GM19238 (cell line): ENCODE measurements at regions not wholly inside any gene's neighbourhood (a gene's known extent, or its start where the extent isn't known, plus 50 kb on each side); places are given as distances from the start of the nearest gene placed in this dataset.
"Not testable (repeated sequence)": the region's sequence is repeated elsewhere in the genome, so short reads cannot be mapped to it uniquely, and the experiment has no call there.

ENCODE experiments used
- DNase-seq: peaks from one replicate; pipeline ENCODE4 v3.0.0; 2011; ENCODE audit warnings: low spot score; ENCODE audit not compliant: insufficient read length

DNA sequence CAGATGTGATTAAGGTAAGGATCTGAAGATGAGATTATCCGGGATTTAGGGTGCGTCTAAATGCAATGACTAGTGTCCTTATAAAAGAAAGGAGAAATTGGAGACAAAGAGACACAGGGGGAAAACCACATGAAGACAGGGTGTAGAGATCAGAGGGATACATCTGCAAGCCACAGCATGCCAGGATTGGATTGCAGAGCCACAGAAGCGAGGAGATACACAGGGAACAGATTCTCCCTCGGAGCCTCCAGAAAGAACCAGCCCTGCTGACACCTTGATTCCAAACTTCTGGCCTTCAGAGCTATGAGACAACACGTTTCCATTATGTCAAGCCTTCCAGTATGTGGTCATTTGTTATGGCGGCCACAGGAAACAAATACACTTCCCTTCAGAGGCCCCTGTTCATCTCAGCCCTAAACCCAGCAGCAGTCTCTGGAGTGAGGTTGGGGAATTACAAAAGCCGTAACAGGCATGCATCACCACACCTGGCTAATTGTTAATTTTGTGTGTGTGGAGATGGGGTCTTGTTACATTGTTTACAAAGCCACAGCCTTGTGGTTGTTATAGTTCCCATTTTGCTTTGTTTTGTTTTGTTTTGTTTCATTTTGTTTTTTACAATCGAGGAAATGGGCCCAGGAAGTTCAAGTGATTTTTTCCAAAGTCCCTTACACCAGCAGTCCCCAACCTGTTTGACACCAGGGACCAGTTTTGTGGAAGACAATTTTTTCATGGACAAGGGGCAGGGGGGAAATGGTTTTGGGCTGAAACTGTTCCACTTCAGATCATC, 51.6 kb upstream of the LYRM9 start:
- peak; percentile 17 for DNase-seq

DNA sequence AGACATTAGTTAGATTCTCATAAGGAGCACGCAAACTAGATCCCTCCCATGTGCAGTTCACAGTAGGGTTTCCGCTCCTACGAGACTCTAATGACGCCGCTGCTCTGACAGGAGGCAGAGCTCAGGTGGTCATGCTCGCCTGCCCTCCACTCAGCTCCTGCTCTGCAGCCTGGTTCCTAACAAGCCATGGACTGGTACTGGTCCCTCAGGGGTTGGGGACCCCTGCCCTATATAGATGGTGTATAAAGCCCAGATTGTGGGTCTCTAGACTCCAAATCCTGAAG, 52.1 kb upstream of the LYRM9 start:
- no peak for DNase-seq

DNA sequence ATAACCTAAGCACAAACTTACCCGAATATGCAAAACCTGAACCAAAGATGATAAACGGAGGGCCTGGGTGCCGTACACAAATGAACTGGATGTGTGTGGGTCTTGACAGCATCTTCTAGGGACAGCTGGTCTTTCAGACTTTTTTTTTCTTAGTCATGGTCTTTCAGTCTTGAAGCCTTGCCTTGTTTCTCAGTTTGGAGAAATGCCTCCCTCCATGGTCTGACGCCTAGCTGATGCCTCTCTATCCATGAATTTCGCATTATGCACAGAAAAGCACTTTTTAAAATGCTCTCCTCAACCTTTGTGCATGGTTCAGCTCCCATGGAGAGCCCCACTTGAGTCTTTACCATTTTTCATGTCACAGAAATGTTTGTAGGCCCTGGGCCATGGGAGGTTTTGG, 52.8 kb upstream of the LYRM9 start:
- no peak for DNase-seq

DNA sequence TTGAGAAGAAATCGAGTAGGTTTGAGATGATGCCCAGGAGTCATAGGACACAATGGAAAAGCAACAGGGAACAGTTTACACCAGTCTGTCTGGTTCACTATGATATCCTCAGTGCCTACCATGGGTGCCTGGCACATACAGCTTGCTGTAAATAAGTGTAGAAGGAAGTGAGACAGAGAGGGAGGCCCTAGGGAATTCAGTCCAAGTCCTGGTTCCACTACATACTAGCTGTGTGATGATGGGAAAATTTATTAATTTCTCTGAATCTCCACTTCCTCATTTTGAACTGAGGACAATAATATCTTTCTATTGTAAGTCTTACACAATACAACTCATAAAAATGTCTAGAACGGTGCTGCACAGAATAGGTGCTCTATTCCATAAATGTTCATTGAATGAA, 53.3 kb upstream of the LYRM9 start:
- DNase-seq, result no peak

DNA sequence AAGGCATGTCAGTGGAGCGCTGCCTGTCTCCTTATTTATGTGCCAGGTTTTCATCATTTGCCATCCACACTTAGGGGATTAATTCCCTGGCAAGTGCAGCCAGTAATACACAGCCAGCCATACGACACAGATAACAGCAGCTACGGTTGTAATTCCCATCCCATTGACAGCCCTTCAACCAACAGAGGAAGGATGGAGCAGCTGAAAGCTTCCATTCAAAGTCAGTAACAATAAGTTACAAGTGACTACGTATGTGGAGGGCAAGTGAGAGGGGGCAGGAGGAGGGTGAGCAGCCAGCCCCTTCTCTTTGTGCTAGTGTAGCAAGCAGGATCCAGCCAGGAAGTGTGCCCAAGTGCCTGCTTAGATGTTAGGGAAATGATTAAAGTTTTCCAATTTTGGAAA, 53.8 kb upstream of the LYRM9 start:
- no peak for DNase-seq

DNA sequence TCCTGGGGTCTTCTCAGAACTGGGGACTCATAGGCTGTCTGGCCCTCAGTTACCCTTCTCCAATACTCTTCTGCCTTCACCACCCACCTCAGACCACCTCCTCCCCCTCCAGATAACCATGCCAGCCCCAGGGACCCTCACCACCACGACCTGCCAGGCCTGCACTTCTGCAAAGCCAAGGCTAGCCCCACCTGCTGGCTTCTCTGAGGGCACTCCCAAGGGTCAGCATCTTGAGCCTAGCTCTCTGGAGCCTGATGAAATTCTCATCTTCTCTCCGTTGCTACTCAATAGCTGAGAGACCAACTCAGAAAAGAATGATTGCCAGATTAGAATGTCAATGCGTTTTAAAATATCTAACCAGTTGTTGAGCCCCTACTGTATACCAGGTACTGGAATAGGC, 56.1 kb upstream of the LYRM9 start:
- DNase-seq, result no peak

DNA sequence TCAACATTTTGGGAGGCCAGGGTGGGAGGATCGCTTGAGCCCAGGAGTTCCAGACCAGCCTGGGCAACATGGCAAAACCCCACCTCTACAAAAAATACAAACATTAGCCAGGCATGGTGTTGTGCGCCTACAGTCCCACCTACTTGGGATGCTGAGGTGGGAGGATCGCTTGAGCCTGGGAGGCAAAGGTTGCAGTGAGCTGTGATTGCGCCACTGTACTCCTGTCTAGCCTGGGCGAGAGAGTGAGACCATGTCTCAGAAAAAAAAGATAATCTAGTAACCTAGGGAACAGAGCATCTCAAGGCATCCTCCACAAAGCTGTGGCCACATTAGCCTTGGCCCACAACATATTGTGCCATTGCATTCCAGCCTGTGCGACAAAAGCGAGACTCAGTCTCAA, 57.1 kb upstream of the LYRM9 start:
- DNase-seq, result not testable (repeated sequence)

DNA sequence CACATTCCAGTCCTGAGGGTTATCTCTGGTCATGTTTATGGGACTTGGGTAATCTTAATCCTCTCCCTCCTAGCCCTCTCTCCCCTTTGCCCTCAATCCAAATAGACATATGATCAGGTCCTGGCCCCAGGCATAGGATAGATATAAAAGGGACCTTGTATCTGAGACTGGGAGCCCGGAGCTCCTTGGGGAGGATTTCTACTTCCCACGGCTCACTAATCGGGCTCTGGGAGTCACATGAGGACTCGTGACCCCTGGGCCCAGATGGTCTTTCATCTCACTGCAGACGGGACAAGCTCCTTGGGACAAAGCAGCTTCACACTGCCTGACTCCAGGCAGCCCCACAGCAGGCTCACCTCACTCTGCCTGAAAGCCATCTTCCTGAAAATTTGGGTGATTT, 57.8 kb upstream of the LYRM9 start:
- no peak for DNase-seq

DNA sequence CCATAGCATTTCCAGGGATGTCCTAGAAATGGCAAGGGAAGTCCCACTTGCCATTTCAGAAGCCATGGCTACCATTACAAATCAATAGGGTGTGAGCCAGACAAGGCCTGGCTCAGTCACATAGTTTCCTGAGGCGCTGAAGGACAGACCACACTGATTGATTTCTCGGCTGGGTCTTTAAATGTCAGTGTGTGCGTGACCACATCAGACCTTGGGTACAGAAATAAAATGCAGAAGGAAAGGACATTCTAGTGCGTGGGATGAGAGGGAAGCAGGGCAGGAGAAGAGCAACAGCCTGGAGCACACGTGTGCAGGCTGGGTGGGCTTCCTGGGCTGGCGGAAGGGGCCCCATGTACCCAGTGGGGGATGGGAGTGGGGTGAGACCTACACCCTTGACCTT, 58.7 kb upstream of the LYRM9 start:
- DNase-seq, result no peak

DNA sequence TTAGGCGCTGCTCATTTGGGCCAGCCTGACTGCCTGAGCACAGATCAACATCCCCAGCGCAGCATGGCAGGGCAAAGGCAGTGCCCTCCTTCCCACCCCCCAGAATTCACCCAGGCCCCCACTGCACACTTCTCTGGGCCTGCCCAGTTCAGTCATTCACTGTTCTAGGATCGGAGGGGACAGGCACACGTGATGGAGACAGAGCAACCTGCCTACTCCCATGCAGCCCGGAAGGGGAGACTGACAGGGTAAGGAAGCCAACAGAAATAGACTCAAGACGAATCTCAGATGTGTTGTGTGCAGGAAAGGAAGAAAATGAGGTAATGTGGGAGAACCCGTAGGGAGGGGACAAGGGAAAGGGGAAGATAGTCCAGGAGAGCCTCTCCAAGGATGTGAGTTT, 59.2 kb upstream of the LYRM9 start:
- no peak for DNase-seq

DNA sequence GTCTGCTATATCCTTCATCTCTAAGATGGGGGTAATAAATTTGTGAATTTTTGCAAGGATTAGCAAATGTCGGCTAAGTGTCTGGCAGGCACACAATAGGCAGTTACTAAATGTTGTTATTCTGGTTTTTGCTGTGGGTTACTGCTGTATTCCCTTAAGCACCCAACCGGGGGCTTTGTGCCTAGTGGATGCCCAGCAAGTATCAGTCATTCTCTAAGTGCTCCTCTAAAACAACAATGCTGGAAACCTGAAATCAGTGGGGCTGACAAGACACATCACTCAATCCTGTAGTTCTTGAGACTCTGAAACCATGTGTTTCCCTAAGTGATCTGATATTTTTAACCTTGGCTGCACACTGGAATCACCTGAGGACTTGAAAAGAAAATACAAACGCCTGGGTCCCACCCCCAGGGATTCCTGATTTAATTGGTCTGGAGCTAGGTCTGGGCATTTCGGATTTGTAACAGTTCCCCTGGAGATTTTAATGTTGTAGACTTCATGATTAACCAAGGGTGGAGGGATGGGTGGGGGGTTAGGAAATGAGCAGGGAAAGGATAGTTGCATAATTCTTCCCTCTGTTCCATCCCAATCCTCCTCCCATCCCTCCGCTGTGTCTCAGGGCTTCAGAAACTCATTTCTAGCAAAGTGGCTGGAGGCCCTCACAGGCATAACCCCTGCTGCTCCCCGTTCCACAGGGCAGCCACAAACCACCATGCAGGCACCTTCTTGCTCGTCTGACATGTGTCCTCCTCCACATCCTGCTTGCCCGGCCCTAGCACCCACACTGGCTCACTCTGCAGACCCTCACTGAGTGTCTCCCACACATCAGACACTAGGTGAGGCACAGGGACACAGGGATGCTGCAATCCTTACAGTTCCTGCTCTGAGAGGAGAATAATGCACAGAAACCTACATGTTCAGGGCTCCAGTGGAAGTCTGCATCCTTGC, 61.7 kb upstream of the LYRM9 start:
- DNase-seq, result no peak

DNA sequence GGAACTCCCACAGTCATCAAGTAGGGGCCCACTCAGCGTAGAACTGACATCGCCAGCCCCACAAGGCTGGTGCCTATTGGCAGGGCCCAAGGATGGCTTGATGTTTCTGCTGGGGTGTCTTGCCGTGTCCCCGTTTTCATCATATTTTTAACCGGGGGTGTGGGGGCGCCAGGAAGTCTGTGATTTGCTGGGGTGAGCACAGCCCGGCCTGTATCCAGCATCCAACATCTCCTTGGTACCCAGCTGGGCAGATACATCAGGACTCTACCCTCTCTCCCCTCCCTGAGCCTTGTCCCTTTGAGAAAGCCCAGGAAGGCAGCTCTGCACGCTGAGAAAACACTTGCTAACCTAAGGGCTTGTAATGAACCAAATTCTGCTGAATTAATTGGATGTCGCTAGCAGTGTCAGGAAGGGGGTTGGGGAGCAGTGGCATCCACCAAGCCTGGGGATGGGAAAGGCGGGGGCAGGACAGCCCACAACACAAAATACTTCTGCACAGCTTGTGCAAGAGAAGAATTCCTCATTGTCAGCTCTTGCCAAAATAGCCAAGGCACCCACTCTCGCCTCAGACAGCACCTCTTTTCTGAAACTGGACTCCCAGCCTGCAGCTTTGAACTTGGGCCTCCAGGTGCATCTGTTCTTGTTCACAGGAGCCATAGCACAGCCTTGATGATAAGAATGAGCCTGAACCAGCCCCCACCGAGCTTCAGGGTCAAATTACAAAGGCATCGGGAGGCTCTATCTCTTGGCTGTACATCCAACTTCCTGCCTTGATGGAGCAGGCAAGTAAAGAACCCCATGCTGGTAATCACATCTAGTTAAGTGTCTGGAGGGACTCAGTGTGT, 63.7 kb upstream of the LYRM9 start:
- no peak for DNase-seq

DNA sequence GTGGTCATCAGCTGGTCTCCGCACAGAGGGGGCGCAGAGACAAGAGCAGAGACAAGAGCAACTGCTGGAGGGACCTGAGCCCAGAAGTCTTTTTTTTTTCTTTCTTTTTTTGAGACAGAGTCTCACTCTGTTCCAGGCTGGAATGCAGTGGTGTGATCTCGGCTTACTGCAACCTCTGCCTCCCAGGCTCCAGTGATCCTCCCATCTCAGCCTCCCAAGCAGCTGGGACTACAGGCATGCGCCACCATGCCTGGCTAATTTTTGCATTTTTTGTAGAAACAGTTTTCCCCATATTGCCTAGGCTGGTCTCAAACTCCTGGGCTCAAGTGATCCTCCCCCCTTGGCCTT, 64.3 kb upstream of the LYRM9 start:
- DNase-seq, result not testable (repeated sequence)

DNA sequence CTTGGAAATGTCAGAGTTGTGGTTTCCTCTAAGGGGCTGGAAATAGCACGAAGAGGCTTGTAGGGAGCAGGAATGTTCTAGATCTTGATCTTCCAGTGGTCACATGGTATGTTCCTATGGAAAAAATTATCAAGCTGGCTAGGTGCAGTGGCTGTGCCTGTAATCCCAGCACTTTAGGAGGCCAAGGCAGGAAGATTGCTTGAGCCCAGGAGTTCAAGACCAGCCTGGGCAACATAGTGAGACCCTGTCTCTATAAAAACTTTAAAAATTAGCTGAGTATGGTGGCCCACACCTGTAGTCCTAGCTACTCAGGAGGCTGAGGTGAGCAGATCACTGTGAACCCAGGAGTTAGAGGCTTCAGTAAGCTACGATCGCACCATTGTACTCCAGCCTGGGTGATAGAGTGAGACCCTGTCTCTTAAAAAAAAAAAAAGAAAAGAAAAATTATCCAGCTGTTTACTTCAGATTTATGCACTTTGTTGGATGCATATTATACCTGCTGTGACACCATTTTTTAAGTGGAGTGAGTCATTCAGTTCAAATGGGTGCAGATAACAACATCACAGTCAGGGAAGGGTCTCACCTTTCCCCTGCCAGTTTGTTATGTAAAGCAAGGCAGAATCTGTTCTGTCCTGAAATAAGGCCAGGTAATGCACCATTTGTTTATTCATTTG, 65.7 kb upstream of the LYRM9 start:
- DNase-seq, result no peak

DNA sequence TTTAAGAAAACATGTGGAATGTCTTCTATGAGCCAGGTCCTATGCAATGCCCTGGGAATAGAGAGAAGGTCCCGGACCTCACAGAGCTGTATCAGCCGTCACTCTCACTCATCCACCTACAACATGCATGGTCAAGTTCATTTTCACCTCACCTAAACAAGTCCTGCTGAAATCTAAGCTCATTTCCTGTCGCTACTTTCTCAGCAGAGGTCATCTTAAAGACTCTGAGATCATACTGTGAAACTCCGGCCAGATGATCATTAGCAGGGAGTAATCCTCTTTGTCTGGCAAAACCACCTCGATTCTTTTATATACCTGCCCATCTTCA, 66.2 kb upstream of the LYRM9 start:
- no peak for DNase-seq

DNA sequence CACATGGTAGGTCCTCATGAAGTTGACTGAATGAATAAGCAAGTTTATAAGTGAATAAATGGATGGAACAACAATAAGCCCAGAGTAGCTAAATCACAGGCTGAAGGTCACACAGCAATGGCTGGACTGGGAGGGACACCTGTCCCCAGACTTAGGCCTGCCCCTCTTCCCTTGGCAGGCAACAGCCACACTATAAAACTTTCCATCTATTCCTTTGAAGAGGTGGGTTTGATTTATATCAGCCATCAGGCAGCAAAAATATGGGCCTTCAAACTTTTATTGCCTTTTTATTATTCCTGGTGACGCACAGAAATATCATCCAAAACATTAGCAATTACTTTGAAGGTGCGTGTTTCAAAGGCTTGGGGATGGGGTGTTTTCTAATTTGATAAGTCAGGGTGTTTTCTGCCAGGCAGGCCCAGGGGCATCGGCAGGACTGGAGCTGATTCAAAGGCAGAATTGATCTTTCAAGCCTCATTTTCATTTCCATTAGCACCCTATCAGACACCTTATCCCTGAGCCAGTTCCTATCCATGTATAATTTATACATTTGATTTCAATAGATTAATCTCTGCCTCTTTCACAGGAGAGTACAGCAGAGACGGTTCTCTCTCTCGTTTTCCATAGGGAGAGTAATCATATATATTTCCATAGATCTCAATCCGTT, 67.2 kb upstream of the LYRM9 start:
- DNase-seq, result no peak

DNA sequence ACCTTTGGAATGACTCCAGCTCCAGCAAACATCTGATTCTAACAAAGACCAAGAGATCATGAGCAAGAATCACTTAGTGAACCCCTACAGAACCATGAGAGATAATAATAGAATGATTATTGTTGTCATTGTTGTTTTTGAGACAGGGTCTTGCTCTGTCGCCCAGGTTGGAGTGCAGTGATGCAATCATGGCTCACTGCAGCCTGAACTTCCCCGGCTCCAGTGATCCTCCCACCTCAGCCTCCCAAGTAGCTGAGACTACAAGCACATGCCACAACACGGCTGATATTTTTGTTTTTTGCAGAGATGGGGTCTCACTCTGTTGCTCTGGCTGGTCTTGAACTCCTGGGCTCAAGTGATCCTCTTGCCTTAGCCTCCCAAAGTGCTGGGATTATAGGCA, 69.4 kb upstream of the LYRM9 start:
- DNase-seq, result not testable (repeated sequence)

DNA sequence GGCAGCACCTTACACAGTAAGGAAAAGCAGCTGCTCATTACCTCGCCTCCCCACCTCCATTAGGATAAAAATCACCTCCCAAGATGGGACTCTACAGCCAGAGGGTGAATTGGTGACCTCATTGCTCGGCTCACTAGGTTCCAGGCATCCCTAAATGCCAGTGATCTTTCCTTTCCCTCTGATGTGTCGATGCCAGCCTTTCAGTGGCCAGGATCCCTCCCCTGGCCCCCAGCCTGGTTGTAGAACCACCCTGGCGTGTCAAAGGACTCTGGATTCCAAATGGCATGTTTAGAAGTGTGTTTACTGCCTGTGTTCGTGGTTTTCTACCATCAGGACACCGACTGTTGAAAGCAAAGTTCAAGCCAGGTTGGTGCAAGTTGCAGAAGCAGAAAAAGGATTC, 72.1 kb upstream of the LYRM9 start:
- no peak for DNase-seq

DNA sequence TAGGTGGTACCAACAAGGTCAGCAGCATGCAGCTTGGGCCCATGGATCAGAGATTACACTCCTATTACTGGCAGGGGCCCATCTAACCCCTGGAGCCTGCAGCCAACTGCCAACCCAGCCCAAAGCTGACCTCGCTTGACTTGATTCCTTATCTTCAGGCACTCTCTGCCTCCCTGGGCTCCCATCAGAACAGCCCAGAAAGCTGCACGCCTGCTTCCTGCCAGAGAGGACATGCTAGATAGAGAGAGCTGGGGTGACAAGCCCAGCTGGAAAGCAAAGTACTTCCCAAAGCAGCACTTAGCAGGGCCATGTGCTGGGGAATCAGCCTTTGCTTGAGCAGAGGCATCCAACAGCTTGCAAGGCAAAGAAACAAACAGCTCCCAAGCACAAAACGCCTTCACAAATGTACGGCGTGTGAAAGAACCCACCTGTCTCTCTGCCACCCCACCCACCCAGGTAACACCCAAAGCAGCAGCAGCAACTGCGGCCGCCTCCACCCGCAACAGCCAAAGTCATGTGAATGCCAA, 74.2 kb upstream of the NLK start:
- no peak for DNase-seq

DNA sequence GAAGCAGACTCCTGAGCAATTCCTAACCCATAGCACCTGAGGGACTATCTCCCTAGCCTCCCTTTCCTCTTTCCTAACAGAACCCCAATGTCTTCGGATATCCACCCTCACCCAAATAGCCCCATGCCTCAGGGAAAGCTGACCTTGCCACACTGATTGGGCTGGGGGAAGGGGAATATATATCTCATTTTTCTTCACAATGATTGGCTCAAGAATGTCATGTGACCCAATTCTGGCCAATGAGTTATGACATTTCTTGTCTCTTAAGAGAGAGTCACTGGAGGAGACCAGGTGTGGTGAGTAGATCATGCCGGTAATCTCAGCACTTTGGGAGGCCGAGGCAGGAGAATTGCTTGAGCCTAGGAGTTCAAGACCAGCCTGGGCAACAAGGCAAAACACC, 71.9 kb upstream of the NLK start:
- no peak for DNase-seq
